Caco-2 (cell line): ENCODE measurements at regions not wholly inside any gene's neighbourhood (a gene's known extent, or its start where the extent isn't known, plus 50 kb on each side); places are given as distances from the start of the nearest gene placed in this dataset.
A peak's percentile ranks its signal among the peaks of the same experiment; 100 is the strongest.

Source experiments
- BruUV-seq: library from RNA; stranded (reverse); fragments of 400-500 nt; replicated peaks from 2 replicates; lab custom pipeline; 2021; lab: Mats Ljungman, UMichigan
- CTCF ChIA-PET: fragments of 300-600 bp; sonication (Branson Sonifier 250); formaldehyde crosslinking; loops from one replicate; lab custom pipeline; 2022; ENCODE audit warnings: antibody characterized with exemption; lab: Charles Lee
- POLR2A ChIA-PET: fragments of 300-600 bp; sonication (Branson Sonifier 250); formaldehyde crosslinking; loops from one replicate; lab custom pipeline; 2022; ENCODE audit warnings: antibody characterized with exemption; lab: Charles Lee
- DNase-seq, 2 experiments: peaks; one replicate each; pipeline versions ENCODE4 v3.0.0 to v3.0.0-alpha.2; 2020 to 2022
- H3K27me3 ChIP-seq: replicated peaks from 2 replicates; pipeline ENCODE4 v1.6.0; 2011; ENCODE audit warnings: low read length; ENCODE audit not compliant: control insufficient read depth, insufficient read depth
- H3K36me3 ChIP-seq: 2 replicates; pipeline ENCODE4 v1.5.1; 2011; ENCODE audit warnings: low read length; ENCODE audit not compliant: control insufficient read depth, insufficient read depth
- H3K4me1 ChIP-seq: fragments of 250-450 bp; sonication (Bioruptor Pico); 2 replicates; pipeline ENCODE4 v1.5.1; 2020; ENCODE audit warnings: mild to moderate bottlenecking
- H3K4me3 ChIP-seq: 2 replicates; pipeline ENCODE4 v1.5.1; 2011; ENCODE audit warnings: low read depth, mild to moderate bottlenecking, control low read depth, low read length
- H3K9me3 ChIP-seq: fragments of 250-450 bp; sonication (Bioruptor Pico); 2 replicates; pipeline ENCODE4 v1.5.1; 2020; ENCODE audit warnings: mild to moderate bottlenecking, moderate library complexity
- H3K27ac Mint-ChIP-seq: one replicate; pipeline ENCODE4 v1.8.0; 2022; ENCODE audit warnings: mixed read lengths; ENCODE audit not compliant: unreplicated experiment
- H3K27me3 Mint-ChIP-seq: one replicate; pipeline ENCODE4 v1.8.0; 2022; ENCODE audit warnings: mixed read lengths; ENCODE audit not compliant: insufficient read depth, unreplicated experiment
- H3K36me3 Mint-ChIP-seq: one replicate; pipeline ENCODE4 v1.8.0; 2022; ENCODE audit warnings: mild to moderate bottlenecking, mixed read lengths; ENCODE audit not compliant: insufficient read depth, unreplicated experiment
- H3K4me1 Mint-ChIP-seq: one replicate; pipeline ENCODE4 v1.8.0; 2022; ENCODE audit warnings: low read depth, mixed read lengths; ENCODE audit not compliant: unreplicated experiment
- H3K4me3 Mint-ChIP-seq: one replicate; pipeline ENCODE4 v1.8.0; 2022; ENCODE audit warnings: mild to moderate bottlenecking, moderate library complexity, mixed read lengths; ENCODE audit not compliant: unreplicated experiment
- H3K9me3 Mint-ChIP-seq: one replicate; pipeline ENCODE4 v1.8.0; 2022; ENCODE audit warnings: mixed read lengths; ENCODE audit not compliant: unreplicated experiment
- CTCF ChIP-seq, 2 experiments: fragments of 200-600 bp in 1 of 2; IDR thresholded peaks; 1 replicate in 1 of 2; 2 replicates in 1 of 2; pipeline versions ENCODE4 v1.5.1 to v1.8.0; 2011 to 2022; ENCODE audit warnings: antibody characterized with exemption in 1 of 2, control low read depth in 1 of 2, inconsistent platforms in 1 of 2, low read depth in 1 of 2, low read length in 1 of 2, mild to moderate bottlenecking in 1 of 2, moderate library complexity in 1 of 2; ENCODE audit not compliant: insufficient read depth in 1 of 2, severe bottlenecking in 1 of 2, unreplicated experiment in 1 of 2
- intact Hi-C: fragments of 100-400 bp; cut with micrococcal nuclease; formaldehyde crosslinking; loops from one replicate; pipeline ENCODE4 v1.10.0; 2022; ENCODE audit not compliant: unreplicated experiment

DNA sequence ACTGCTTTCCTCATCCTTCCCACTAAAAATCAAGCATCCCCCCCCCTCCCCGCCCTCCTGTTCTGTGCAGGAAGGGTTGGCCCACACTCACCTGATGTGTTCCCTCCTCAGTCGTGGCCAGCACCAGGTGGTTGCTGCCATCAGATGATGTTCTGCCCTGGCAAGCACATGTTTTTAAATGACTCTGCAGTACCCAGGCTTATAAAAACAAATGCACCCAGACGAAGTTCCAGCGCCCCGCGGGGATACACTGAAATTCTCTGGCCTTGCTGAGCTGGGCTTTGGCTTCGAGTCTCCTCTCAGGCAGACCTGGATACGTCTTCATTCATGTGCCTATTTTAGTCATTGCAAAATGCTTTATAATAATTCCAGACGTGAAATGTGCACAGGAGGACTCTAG is 316.3 kb downstream of the DLEU7 start:
- Mint-ChIP-seq H3K9me3 (no peaks in the 10 kb centered on the region), H3K4me3 (no peak overlapping the region), H3K36me3 (peaks cover 6% of the 10 kb centered on the region), H3K27me3 (no peaks in the 10 kb centered on the region), H3K4me1 (peaks cover 17% of the 10 kb centered on the region), H3K27ac (no peak overlapping the region)
- POLR2A ChIA-PET: no interaction called here
- DNase-seq: no peak
- Histone ChIP-seq H3K4me1 (peaks cover 7% of the 10 kb centered on the region), H3K27me3 (no peaks in the 10 kb centered on the region), H3K36me3 (no peaks in the 10 kb centered on the region), H3K4me3 (no peak overlapping the region), H3K9me3 (0 out of 2 replicates have a peak, but pooled peaks cover 1% of the 10 kb centered on the region)
- CTCF ChIA-PET: no interaction called here
- intact Hi-C loops: no loop called here
- BruUV-seq: no TSS peak
- no peak for TF ChIP-seq CTCF (IDR thresholded peaks at IDR 0.05; ENCODE audit: insufficient read depth in 1 of 2, low read depth in 1 of 2, low read length in 1 of 2, severe bottlenecking in 1 of 2, unreplicated experiment in 1 of 2)

- Mint-ChIP-seq H3K27ac (no peak overlapping the region), H3K4me3 (no peak overlapping the region), H3K36me3 (peaks cover 6% of the 10 kb centered on the region), H3K4me1 (peaks cover 22% of the 10 kb centered on the region), H3K27me3 (no peaks in the 10 kb centered on the region), H3K9me3 (peaks cover 4% of the 10 kb centered on the region)
- no TSS peak for BruUV-seq
- POLR2A ChIA-PET: no interaction called here
- H3K27me3 ChIP-seq: no peaks in the 10 kb centered on the region
- intact Hi-C loops: no loop called here
- peaks cover 7% of the 10 kb centered on the region for H3K4me1 ChIP-seq
- no peak for TF ChIP-seq CTCF (IDR thresholded peaks at IDR 0.05; ENCODE audit: insufficient read depth in 1 of 2, low read depth in 1 of 2, low read length in 1 of 2, severe bottlenecking in 1 of 2, unreplicated experiment in 1 of 2)
- DNase-seq: no peak
- CTCF ChIA-PET: no interaction called here
- no peak overlapping the region for H3K4me3 ChIP-seq
- H3K9me3 ChIP-seq: 0 out of 2 replicates have a peak, but pooled peaks cover 5% of the 10 kb centered on the region
- no peaks in the 10 kb centered on the region for H3K36me3 ChIP-seq
Observed at GRCh38 chr13:50527612-50528509, 315.6 kb downstream of the DLEU7 start.

DNA sequence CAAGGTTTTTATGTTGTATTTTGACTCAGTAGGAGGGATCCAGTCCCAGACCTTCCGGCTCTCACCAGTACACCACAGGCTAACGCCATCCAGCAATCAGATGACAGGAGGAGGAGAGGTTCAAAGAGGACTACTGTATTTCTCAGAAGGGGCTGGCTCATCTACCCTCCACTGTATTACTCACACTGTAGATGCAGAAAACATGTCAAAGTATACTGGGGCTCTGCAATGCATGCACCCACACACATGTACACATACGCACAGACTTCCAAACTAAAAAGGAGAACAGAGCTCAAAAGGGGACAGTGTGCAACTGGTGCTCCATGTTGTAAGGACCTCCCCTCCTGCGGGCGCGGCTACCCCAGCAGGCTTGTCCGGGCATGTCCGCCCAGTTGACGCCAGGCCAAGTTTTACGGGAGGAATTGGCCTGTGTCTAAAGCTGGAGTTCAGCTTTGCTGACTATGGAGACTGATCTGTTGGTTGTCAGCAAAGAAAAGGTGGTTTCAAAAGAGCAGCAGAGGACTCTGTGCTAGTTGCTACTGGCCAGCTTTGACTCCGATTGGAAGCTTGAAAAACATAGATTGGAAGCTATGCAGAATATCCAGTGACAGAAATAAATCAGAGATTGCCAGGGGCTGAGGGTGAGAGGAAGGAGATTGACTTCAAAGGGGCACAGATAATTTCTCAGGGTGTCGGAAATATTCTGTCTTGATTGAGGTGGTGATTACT is 314.2 kb downstream of the DLEU7 start:
- Mint-ChIP-seq H3K4me1 (peaks cover 24% of the 10 kb centered on the region), H3K4me3 (no peak overlapping the region), H3K27ac (peak overlapping the region; percentile 8), H3K9me3 (peaks cover 19% of the 10 kb centered on the region), H3K27me3 (no peaks in the 10 kb centered on the region), H3K36me3 (peaks cover 6% of the 10 kb centered on the region)
- H3K36me3 ChIP-seq: no peaks in the 10 kb centered on the region
- H3K27me3 ChIP-seq: no peaks in the 10 kb centered on the region
- intact Hi-C loops: no loop called here
- H3K4me1 ChIP-seq: peaks cover 7% of the 10 kb centered on the region
- H3K4me3 ChIP-seq: no peak overlapping the region
- ChIA-PET CTCF (no interaction called here), POLR2A (no interaction called here)
- DNase-seq: peak in 1 of 2 experiments; percentile 44
- peaks cover 14% of the 10 kb centered on the region; the same call in 1 of the 2 replicates for H3K9me3 ChIP-seq
- TF ChIP-seq CTCF (IDR thresholded peaks at IDR 0.05; ENCODE audit: insufficient read depth in 1 of 2, low read depth in 1 of 2, low read length in 1 of 2, severe bottlenecking in 1 of 2, unreplicated experiment in 1 of 2): no peak
- BruUV-seq: no TSS peak
